IMR-90 (cell line): ENCODE measurements at regions not wholly inside any gene's neighbourhood (a gene's known extent, or its start where the extent isn't known, plus 50 kb on each side); places are given as distances from the start of the nearest gene placed in this dataset.

ENCODE experiments used
- ATAC-seq: fragments of 200-7000 bp; cut with Tn5 transposase; 2 replicates; pipeline ENCODE4 v1.9.1; 2020; ENCODE audit warnings: low read depth, mild to moderate bottlenecking, moderate library complexity
- BruUV-seq: library from RNA; stranded (reverse); fragments of 400-500 nt; replicated peaks from 2 replicates; lab custom pipeline; 2021; lab: Mats Ljungman, UMichigan
- CTCF ChIA-PET: fragments of 300-600 bp; formaldehyde crosslinking; extraction: SDS; loops from one replicate; lab custom pipeline; 2021; ENCODE audit warnings: antibody characterized with exemption; lab: Yijun Ruan, JAX
- POLR2A ChIA-PET: fragments of 300-600 bp; sonication (Branson Sonifier 250); formaldehyde crosslinking; loops from one replicate; lab custom pipeline; 2022; ENCODE audit warnings: antibody characterized with exemption; ENCODE audit not compliant: unreplicated experiment; lab: Charles Lee
- DNase-seq: peaks from one replicate; pipeline ENCODE4 v3.0.0; 2013
- H2AFZ ChIP-seq: replicated peaks from 2 replicates; pipeline ENCODE3; 2013; ENCODE audit warnings: low read length, mild to moderate bottlenecking; ENCODE audit not compliant: poor library complexity
- H2AK5ac ChIP-seq: 2 replicates; pipeline ENCODE4 v1.6.1; 2013; ENCODE audit warnings: low read depth, low read length, inconsistent platforms
- H2AK9ac ChIP-seq: replicated peaks from 2 replicates; pipeline ENCODE3; 2013; ENCODE audit warnings: mild to moderate bottlenecking, low read depth, low read length, moderate library complexity; ENCODE audit not compliant: poor library complexity
- H2BK120ac ChIP-seq: 2 replicates; pipeline ENCODE4 v1.6.1; 2013; ENCODE audit warnings: low read depth, low read length, inconsistent platforms
- H2BK15ac ChIP-seq: 3 replicates; pipeline ENCODE4 v1.6.1; 2013; ENCODE audit warnings: low read depth, low read length, inconsistent platforms
- H2BK20ac ChIP-seq: 2 replicates; pipeline ENCODE4 v1.6.1; 2013; ENCODE audit warnings: low read depth, mild to moderate bottlenecking, inconsistent platforms, low read length, moderate library complexity
- H2BK5ac ChIP-seq: 2 replicates; pipeline ENCODE4 v1.6.1; 2013; ENCODE audit warnings: mild to moderate bottlenecking, low read depth, low read length, inconsistent platforms; ENCODE audit not compliant: poor library complexity, severe bottlenecking
- H3K14ac ChIP-seq: replicated peaks from 2 replicates; pipeline ENCODE4 v1.6.1; 2013; ENCODE audit warnings: low read depth, low read length, inconsistent platforms
- H3K18ac ChIP-seq: 2 replicates; pipeline ENCODE4 v1.6.1; 2013; ENCODE audit warnings: low read depth, low read length, control low read depth
- H3K23ac ChIP-seq: 2 replicates; pipeline ENCODE4 v1.6.1; 2013; ENCODE audit warnings: low read depth, low read length, inconsistent platforms
- H3K27ac ChIP-seq: 2 replicates; pipeline ENCODE4 v1.5.1; 2013; ENCODE audit warnings: mild to moderate bottlenecking, control low read depth, low read length; ENCODE audit not compliant: insufficient read depth
- H3K27me3 ChIP-seq: 2 replicates; pipeline ENCODE4 v1.6.1; 2013; ENCODE audit warnings: low read length; ENCODE audit not compliant: control insufficient read depth, insufficient read depth
- H3K36me3 ChIP-seq: 2 replicates; pipeline ENCODE4 v1.6.1; 2013; ENCODE audit warnings: low read length, mixed read lengths; ENCODE audit not compliant: control insufficient read depth, insufficient read depth
- H3K4ac ChIP-seq: 2 replicates; pipeline ENCODE4 v1.6.1; 2013; ENCODE audit warnings: low read depth, low read length, inconsistent platforms
- H3K4me1 ChIP-seq: 2 replicates; pipeline ENCODE4 v1.6.1; 2013; ENCODE audit warnings: low read length, mixed read lengths; ENCODE audit not compliant: control insufficient read depth, insufficient read depth
- H3K4me2 ChIP-seq: 2 replicates; pipeline ENCODE4 v1.6.1; 2013; ENCODE audit warnings: low read depth, mild to moderate bottlenecking, control low read depth, low read length, moderate library complexity
- H3K4me3 ChIP-seq: 2 replicates; pipeline ENCODE4 v1.5.1; 2013; ENCODE audit warnings: low read depth, mild to moderate bottlenecking, control low read depth, low read length, moderate library complexity; ENCODE audit not compliant: insufficient read depth
- H3K56ac ChIP-seq: 2 replicates; pipeline ENCODE4 v1.6.1; 2013; ENCODE audit warnings: low read length, inconsistent platforms; ENCODE audit not compliant: insufficient read depth; ENCODE audit errors: extremely low read depth
- H3K79me1 ChIP-seq, 2 experiments: 2 replicates each; pipeline ENCODE4 v1.6.1; 2013; ENCODE audit warnings: low read length in 2 of 2, inconsistent platforms in 1 of 2, low read depth in 1 of 2
- H3K9ac ChIP-seq: 2 replicates; pipeline ENCODE4 v1.6.1; 2013; ENCODE audit warnings: low read depth, low read length, control low read depth
- H3K9me1 ChIP-seq: 2 replicates; pipeline ENCODE4 v1.6.1; 2013; ENCODE audit warnings: low read length, inconsistent platforms; ENCODE audit not compliant: insufficient read depth
- H3K9me3 ChIP-seq: 2 replicates; pipeline ENCODE4 v1.6.1; 2013; ENCODE audit warnings: low read length; ENCODE audit not compliant: control insufficient read depth, insufficient read depth
- H4K20me1 ChIP-seq: 2 replicates; pipeline ENCODE4 v1.6.1; 2013; ENCODE audit warnings: low read length, inconsistent platforms; ENCODE audit not compliant: insufficient read depth
- H4K5ac ChIP-seq: 2 replicates; pipeline ENCODE4 v1.6.1; 2013; ENCODE audit warnings: mild to moderate bottlenecking, low read depth, low read length, control low read depth
- H4K8ac ChIP-seq, 2 experiments: 2 replicates each; pipeline ENCODE4 v1.6.1; 2013; ENCODE audit warnings: low read depth in 2 of 2, low read length in 2 of 2, control low read depth in 1 of 2, inconsistent platforms in 1 of 2
- H4K91ac ChIP-seq: 2 replicates; pipeline ENCODE4 v1.6.1; 2013; ENCODE audit warnings: low read depth, low read length, inconsistent platforms; ENCODE audit not compliant: insufficient read depth
- CEBPB ChIP-seq: IDR thresholded peaks from 2 replicates; pipeline ENCODE4 v1.6.1; 2012; ENCODE audit warnings: low read depth, low read length, improper control_type of control experiment
- RAD21 ChIP-seq: IDR thresholded peaks from 2 replicates; pipeline ENCODE4 v1.6.1; 2012; ENCODE audit warnings: low read length, improper control_type of control experiment
- WGBS, 2 experiments: methylation state at CpG; one replicate each; pipeline versions ENCODE4 v1.1.5 to v1.1.7; 2013; ENCODE audit warnings: missing lambda C conversion rate in 2 of 2; ENCODE audit not compliant: insufficient read length in 1 of 2; ENCODE audit errors: extremely low coverage in 2 of 2; 5-methylcytosine and 5-hydroxymethylcytosine counted together
- dilution Hi-C: fragments of 300-500 bp; cut with HindIII; formaldehyde crosslinking; loops from one replicate; pipeline ENCODE4 v1.14.3; 2018; ENCODE audit warnings: low sequenced_read_pairs; ENCODE audit not compliant: unreplicated experiment
- in situ Hi-C: fragments of 300-500 bp; cut with MboI; formaldehyde crosslinking; loops from 3 replicates; pipeline ENCODE4 v1.14.3; 2019; ENCODE audit warnings: low sequenced_read_pairs, inconsistent platforms, mixed read lengths
- intact Hi-C: fragments of 100-400 bp; cut with micrococcal nuclease; formaldehyde crosslinking; loops from 2 replicates; pipeline ENCODE4 v1.10.0; 2022

GRCh38 chr11:121841487-121842191, 274.4 kb downstream of the BLID start:
- H2AK9ac ChIP-seq = no peak overlapping the region
- TF ChIP-seq RAD21 (no peak), CEBPB (peak; percentile 2; the same call in 1 of the 2 replicates)
- H3K18ac ChIP-seq = no peak overlapping the region
- ChIA-PET POLR2A (no interaction called here), CTCF (no interaction called here)
- H4K8ac ChIP-seq = peak overlapping the region in 1 of 2 experiments; percentile 49; a peak in 2 of 4 replicates
- no peaks in the 10 kb centered on the region for H3K9me1 ChIP-seq
- in situ Hi-C loops (no loop called here), intact Hi-C loops (no loop called here), dilution Hi-C loops (no loop called here)
- H3K9ac ChIP-seq = no peak overlapping the region
- H3K4me1 ChIP-seq = peaks cover 2% of the 10 kb centered on the region; the same call in 1 of the 2 replicates
- peak overlapping the region; percentile 1 for H2BK5ac ChIP-seq
- no peaks in the 10 kb centered on the region for H3K36me3 ChIP-seq
- no peak overlapping the region for H3K14ac ChIP-seq
- H4K5ac ChIP-seq = no peak overlapping the region
- ATAC-seq (peak; percentile 96), DNase-seq (peak; percentile 83)
- H3K4me2 ChIP-seq = 0 out of 2 replicates have a peak overlapping the region, but pooled peaks have one; percentile 3
- H2BK15ac ChIP-seq = no peak overlapping the region
- no peaks in the 10 kb centered on the region for H3K9me3 ChIP-seq
- H3K4ac ChIP-seq = no peak overlapping the region; the same call in 1 of the 2 replicates
- no TSS peak for BruUV-seq
- H4K20me1 ChIP-seq = no peaks in the 10 kb centered on the region
- H3K56ac ChIP-seq = no peak overlapping the region
- 0 out of 2 replicates have a peak overlapping the region, but pooled peaks have one; percentile 2 for H2AK5ac ChIP-seq
- peak overlapping the region; percentile 64 for H2AFZ ChIP-seq
- H3K27ac ChIP-seq = no peak overlapping the region
- H3K79me1 ChIP-seq = no peaks in the 10 kb centered on the region
- H4K91ac ChIP-seq = no peak overlapping the region
- H3K27me3 ChIP-seq = no peaks in the 10 kb centered on the region
- WGBS, 2 experiments = 20% methylated on average over 2 of the region's 5 CpGs; no CpG with 5 or more reads in 1 of the 2 experiments
- H2BK120ac ChIP-seq = peak overlapping the region; percentile 21; the same call in 1 of the 2 replicates
- no peak overlapping the region for H3K4me3 ChIP-seq
- H3K23ac ChIP-seq = no peak overlapping the region
- peak overlapping the region; percentile 81; the same call in 1 of the 2 replicates for H2BK20ac ChIP-seq
